Neural cell (in vitro differentiated cells): ENCODE measurements at regions not wholly inside any gene's neighbourhood (a gene's known extent, or its start where the extent isn't known, plus 50 kb on each side); places are given as distances from the start of the nearest gene placed in this dataset.

Source experiments
- SMC3 ChIP-seq: fragments of 450-650 bp; conservative IDR thresholded peaks from 2 replicates; pipeline ENCODE4 v1.6.1; 2014; ENCODE audit warnings: antibody characterized with exemption, mild to moderate bottlenecking, moderate library complexity; ENCODE audit not compliant: poor library complexity
- TAF1 ChIP-seq: IDR thresholded peaks from 2 replicates; pipeline ENCODE4 v1.6.1; 2012; ENCODE audit warnings: low read depth
- TF ChIP-seq, protein P1 (sequence below): fragments of 450-650 bp; IDR thresholded peaks from 2 replicates; pipeline ENCODE4 v1.5.1; 2014; ENCODE audit warnings: antibody characterized with exemption, mild to moderate bottlenecking, moderate library complexity; ENCODE audit not compliant: poor library complexity, severe bottlenecking

GRCh38 chr10:29730969-29731368 lies 96.2 kb upstream of the SVIL start:
- TF ChIP-seq, protein P1, sequence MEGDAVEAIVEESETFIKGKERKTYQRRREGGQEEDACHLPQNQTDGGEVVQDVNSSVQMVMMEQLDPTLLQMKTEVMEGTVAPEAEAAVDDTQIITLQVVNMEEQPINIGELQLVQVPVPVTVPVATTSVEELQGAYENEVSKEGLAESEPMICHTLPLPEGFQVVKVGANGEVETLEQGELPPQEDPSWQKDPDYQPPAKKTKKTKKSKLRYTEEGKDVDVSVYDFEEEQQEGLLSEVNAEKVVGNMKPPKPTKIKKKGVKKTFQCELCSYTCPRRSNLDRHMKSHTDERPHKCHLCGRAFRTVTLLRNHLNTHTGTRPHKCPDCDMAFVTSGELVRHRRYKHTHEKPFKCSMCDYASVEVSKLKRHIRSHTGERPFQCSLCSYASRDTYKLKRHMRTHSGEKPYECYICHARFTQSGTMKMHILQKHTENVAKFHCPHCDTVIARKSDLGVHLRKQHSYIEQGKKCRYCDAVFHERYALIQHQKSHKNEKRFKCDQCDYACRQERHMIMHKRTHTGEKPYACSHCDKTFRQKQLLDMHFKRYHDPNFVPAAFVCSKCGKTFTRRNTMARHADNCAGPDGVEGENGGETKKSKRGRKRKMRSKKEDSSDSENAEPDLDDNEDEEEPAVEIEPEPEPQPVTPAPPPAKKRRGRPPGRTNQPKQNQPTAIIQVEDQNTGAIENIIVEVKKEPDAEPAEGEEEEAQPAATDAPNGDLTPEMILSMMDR, result no peak
- TF ChIP-seq TAF1 (no peak), SMC3 (no peak)
